Pancreas (tissue), 10 donors: ENCODE measurements at regions not wholly inside any gene's neighbourhood (a gene's known extent, or its start where the extent isn't known, plus 50 kb on each side); places are given as distances from the start of the nearest gene placed in this dataset.

ENCODE experiments used
- ATAC-seq, 4 donors: fragments of 200-7000 bp; cut with Tn5 transposase; one replicate each; pipeline versions ENCODE4 v1.8.0 to v1.9.1; 2020; ENCODE audit warnings: mild to moderate bottlenecking in 4 of 4, moderate library complexity in 4 of 4
- DNase-seq, 6 donors: peaks; one replicate each; pipeline ENCODE4 v3.0.0-alpha.2; 2020
- FAIRE-seq: peaks from 2 replicates; lab custom pipeline; 2012; peaks lifted over from hg19 to GRCh38; lab: Jason Lieb, UNC
- H3K27ac ChIP-seq, 4 donors: fragments of 200-600 bp; sonication (generic); 1 replicate in 3 of 4; 2 replicates in 1 of 4; pipeline versions ENCODE4 v1.5.0 to v1.8.0; 2020
- H3K27me3 ChIP-seq, 4 donors: fragments of 200-600 bp; one replicate each; pipeline ENCODE4 v1.8.0; 2021
- H3K36me3 ChIP-seq, 3 donors: fragments of 200-600 bp; sonication (generic) in 1 of 3; one replicate each; pipeline versions ENCODE4 v1.5.0 to v1.8.0; 2020 to 2021
- H3K4me1 ChIP-seq, 3 donors: fragments of 200-600 bp; one replicate each; pipeline ENCODE4 v1.8.0; 2021
- H3K4me3 ChIP-seq, 4 donors: fragments of 200-600 bp; sonication (generic) in 2 of 4; one replicate each; pipeline versions ENCODE4 v1.5.0 to v1.8.0; 2020 to 2021
- H3K9me3 ChIP-seq, 4 donors: fragments of 200-600 bp; one replicate each; pipeline ENCODE4 v1.8.0; 2021
- WGBS, 2 donors: extraction: QIAGEN DNeasy Blood & Tissue Kit; methylation state at CpG; one replicate each; pipeline ENCODE4 v1.1.7; 2013; 5-methylcytosine and 5-hydroxymethylcytosine counted together
- intact Hi-C, 3 donors: fragments of 100-400 bp; cut with DNase I; formaldehyde crosslinking; loops; one replicate each; pipeline versions ENCODE4 v1.11.1 to v1.14.2; 2022
- TF ChIP-seq, protein P1 (sequence below), 4 donors: fragments of 200-600 bp; sonication (generic) in 3 of 4; IDR thresholded peaks; one replicate each; pipeline versions ENCODE4 v1.5.0 to v1.8.0; 2021; ENCODE audit warnings: antibody characterized with exemption in 4 of 4
- donor health status: healthy with polysubstance abuse.
- donor health status: DM: no; HTN: no; CAD: no; lungs with moderate emphysema.
- donor health status: DM: no; HTN: no; CAD: no.
- donor health status: control.
- donor health status: control.
- donor health status: Bipolar disorder and iron deficiency.
- donor health status: DM: yes; HTN: yes; CAD: no.
- donor health status: DM: no; HTN: no; CAD: no.
- donor health status: DM: no; HTN: no; CAD: no.
- donor health status: DM: yes; HTN: yes; CAD: no.

DNA sequence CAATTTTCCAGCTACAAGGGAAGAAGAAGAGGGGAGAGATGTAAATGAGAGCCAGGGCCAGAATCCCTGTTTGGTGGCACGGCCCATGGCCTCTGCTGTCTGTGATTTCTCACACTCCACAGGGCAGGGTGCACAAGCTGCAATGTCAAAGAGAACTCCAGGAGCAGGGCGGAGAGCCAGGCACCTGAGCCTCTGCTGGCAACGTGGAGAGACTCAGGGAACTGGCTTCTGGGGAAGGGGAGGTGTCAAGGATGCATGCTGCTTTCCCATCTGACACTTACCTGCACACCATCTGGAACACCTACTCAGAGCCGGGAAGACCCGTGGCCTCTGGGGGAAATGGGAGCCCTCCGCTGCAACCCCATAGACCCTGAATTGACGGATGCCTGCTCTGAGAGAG lies 507.5 kb upstream of the NR2F2 start:
- Histone ChIP-seq H3K27me3 (no peaks in the 10 kb centered on the region), H3K27ac (no peak overlapping the region), H3K4me3 (no peak overlapping the region), H3K36me3 (no peaks in the 10 kb centered on the region), H3K4me1 (no peaks in the 10 kb centered on the region), H3K9me3 (no peaks in the 10 kb centered on the region)
- DNase-seq (no peak), FAIRE-seq (no peak), ATAC-seq (no peak)
- TF ChIP-seq, protein P1, sequence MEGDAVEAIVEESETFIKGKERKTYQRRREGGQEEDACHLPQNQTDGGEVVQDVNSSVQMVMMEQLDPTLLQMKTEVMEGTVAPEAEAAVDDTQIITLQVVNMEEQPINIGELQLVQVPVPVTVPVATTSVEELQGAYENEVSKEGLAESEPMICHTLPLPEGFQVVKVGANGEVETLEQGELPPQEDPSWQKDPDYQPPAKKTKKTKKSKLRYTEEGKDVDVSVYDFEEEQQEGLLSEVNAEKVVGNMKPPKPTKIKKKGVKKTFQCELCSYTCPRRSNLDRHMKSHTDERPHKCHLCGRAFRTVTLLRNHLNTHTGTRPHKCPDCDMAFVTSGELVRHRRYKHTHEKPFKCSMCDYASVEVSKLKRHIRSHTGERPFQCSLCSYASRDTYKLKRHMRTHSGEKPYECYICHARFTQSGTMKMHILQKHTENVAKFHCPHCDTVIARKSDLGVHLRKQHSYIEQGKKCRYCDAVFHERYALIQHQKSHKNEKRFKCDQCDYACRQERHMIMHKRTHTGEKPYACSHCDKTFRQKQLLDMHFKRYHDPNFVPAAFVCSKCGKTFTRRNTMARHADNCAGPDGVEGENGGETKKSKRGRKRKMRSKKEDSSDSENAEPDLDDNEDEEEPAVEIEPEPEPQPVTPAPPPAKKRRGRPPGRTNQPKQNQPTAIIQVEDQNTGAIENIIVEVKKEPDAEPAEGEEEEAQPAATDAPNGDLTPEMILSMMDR (IDR thresholded peaks at IDR 0.05) = no peak
- WGBS, 2 donors = 61 to 74% methylated on average over 7 of the region's 7 CpGs
- intact Hi-C loops = no loop called here

DNA sequence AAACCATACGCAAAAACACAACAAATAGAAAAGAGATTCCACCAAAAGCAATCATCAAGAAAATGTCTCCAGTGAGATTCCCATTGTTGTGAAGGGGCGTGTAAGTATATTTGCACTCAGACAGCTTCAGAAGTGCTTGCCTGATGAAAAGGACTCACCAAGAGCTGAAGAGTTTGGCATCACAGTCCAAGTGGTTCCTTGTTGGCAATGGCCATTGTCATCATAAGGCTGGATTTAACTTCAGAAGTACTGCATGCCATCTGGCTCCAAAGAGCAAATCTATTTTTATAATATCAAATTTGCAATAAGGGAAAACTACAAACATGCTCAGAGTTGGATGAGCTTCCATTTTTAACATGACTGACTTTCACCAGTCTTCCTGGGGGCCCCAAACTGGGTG lies 505.3 kb upstream of the NR2F2 start:
- no peak for DNase-seq
- no peaks in the 10 kb centered on the region for H3K4me1 ChIP-seq
- intact Hi-C loops = no loop called here
- 76 to 83% methylated on average over 2 of the region's 2 CpGs for WGBS, 2 donors
- no peak for FAIRE-seq
- no peak overlapping the region for H3K27ac ChIP-seq
- ATAC-seq = no peak
- no peaks in the 10 kb centered on the region for H3K27me3 ChIP-seq
- H3K36me3 ChIP-seq = no peaks in the 10 kb centered on the region
- H3K4me3 ChIP-seq = no peak overlapping the region
- TF ChIP-seq, protein P1 (IDR thresholded peaks at IDR 0.05) = no peak
- no peaks in the 10 kb centered on the region for H3K9me3 ChIP-seq

DNA sequence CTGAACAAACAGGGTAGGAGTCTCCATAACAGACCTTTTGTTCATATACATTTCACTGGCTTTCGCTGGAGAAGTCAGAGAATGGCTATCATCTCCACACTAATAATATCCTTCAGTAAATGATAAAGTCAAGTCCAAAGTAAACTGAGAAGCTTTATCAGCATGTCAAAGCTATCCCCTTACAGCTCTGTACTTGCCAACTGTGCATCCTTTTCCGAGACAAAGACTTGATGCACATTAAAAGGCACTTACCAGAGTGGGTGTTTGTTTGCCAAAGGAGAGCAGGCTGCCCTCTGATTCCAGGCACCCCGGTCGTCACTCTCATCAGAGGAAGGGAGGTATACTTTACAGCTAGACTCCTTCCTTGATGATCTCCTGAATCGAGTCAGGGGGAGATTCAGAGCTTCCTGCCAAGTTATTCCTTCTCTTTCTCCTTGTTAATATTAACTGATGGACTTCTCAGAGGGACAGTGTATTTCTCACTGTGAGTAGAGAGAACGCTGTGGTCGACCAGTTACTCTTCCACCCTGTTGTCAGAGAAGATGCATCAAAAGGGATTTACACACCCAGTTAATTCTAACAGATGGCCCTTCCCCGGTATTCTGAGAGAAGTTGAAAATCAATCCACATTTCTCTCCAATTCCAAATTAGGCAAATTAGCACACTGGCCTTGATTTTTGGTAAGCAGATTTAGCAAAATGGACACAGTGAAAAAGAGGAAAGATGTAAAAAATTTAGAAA lies 504.7 kb upstream of the NR2F2 start:
- Histone ChIP-seq H3K36me3 (no peaks in the 10 kb centered on the region), H3K9me3 (no peaks in the 10 kb centered on the region), H3K4me1 (no peaks in the 10 kb centered on the region), H3K27me3 (no peaks in the 10 kb centered on the region), H3K4me3 (no peak overlapping the region), H3K27ac (no peak overlapping the region)
- intact Hi-C loops = no loop called here
- TF ChIP-seq, protein P1 (IDR thresholded peaks at IDR 0.05) = no peak
- no peak for DNase-seq
- WGBS, 2 donors = 41 to 46% methylated on average over 8 of the region's 8 CpGs
- ATAC-seq = no peak
- no peak for FAIRE-seq

DNA sequence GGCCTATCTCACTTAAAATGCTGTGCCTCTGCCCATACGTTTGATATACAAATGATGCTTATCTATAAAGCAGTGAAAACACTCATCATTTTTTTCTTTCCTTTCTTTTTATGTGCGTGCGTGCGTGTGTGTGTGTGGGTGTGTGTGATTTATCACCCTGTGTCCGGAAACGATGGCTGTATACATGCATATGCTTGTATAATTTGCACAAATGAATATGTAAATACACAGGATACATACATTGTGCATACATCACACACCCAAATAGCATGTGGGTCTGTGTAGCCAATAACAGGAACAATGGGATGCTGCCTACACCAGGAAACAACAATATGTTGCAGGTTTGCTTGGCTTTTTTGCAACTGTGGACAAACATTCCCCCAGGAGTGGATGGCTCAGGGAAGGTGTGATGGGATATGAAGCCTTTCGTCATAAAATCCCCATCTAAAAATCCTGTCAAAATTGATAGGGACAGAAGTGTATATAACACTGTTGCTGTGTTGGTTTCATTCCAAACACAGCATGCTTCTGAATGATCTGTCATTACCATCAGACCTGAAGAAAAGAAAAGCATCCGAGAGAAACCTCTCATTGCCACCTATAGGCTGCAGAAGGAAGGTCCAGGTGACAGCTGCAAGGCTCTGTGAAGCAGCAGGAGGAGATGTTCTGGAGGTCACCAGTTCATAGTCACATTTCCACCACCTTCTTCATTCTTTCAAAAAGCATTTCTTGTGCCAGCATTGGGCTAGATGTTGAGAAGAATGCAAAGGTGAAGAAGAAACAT lies 503.9 kb upstream of the NR2F2 start:
- FAIRE-seq (no peak), DNase-seq (no peak), ATAC-seq (no peak)
- intact Hi-C loops = no loop called here
- no peak overlapping the region for H3K4me3 ChIP-seq
- TF ChIP-seq, protein P1 (IDR thresholded peaks at IDR 0.05) = no peak
- no peaks in the 10 kb centered on the region for H3K27me3 ChIP-seq
- no peaks in the 10 kb centered on the region for H3K4me1 ChIP-seq
- no peak overlapping the region for H3K27ac ChIP-seq
- 63 to 78% methylated on average over 8 of the region's 8 CpGs for WGBS, 2 donors
- no peaks in the 10 kb centered on the region for H3K36me3 ChIP-seq
- H3K9me3 ChIP-seq = no peaks in the 10 kb centered on the region

DNA sequence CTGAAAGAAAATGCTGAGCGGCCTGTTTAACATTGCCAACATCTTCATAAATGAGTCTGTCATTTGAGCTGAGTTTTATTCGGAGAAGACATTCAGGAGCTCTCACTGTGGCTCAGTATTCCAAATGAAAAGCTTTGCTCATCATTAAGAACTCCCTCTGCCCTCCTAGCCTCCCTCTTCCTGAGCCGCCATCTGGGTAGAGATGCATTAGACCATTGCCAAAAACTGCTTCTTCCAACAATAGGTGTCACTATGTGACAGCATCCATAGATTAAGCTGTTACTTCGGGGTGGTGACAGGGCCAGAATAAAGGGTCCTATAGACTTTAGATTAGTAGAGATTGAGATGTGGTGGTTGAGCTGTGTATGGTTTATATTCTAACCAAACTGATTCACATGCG lies 501.4 kb upstream of the NR2F2 start:
- 69 to 84% methylated on average over 5 of the region's 5 CpGs for WGBS, 2 donors
- FAIRE-seq = no peak
- no peaks in the 10 kb centered on the region for H3K36me3 ChIP-seq
- TF ChIP-seq, protein P1 (IDR thresholded peaks at IDR 0.05) = no peak
- no peak for ATAC-seq
- intact Hi-C loops = no loop called here
- H3K27me3 ChIP-seq = no peaks in the 10 kb centered on the region
- H3K9me3 ChIP-seq = no peaks in the 10 kb centered on the region
- no peak overlapping the region for H3K27ac ChIP-seq
- no peak overlapping the region for H3K4me3 ChIP-seq
- DNase-seq = no peak
- H3K4me1 ChIP-seq = no peaks in the 10 kb centered on the region
